HG03095 (cell line): ENCODE measurements at regions not wholly inside any gene's neighbourhood (a gene's known extent, or its start where the extent isn't known, plus 50 kb on each side); places are given as distances from the start of the nearest gene placed in this dataset.
"Not testable (repeated sequence)": the region's sequence is repeated elsewhere in the genome, so short reads cannot be mapped to it uniquely, and the experiment has no call there.

ENCODE experiments used
- ATAC-seq: cut with Tn5 transposase; IDR thresholded peaks from one replicate; pipeline ENCODE4 v1.9.1; 2021; ENCODE audit warnings: moderate library complexity; ENCODE audit not compliant: unreplicated experiment

DNA sequence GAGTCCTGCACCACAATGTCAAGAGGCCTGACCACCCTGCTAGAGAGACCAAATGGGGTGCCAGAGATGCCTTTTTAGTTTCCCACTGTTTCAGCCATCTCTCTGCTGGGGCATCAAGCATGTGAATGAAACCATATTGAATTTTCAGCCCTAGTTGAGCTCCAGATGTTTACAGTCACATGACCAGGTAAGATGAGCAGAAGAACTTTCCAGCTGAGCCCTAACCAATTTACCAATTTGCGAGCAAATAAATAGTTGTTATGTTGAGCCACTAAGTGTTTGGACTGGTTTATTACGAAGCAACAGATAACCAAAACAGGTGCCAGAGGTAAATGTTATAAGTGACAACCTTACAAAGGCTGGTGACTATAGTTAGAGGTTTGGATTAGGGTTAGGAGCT lies 209.1 kb upstream of the CCL2 start:
- no peak for ATAC-seq

GRCh38 chr17:34051046-34051445 lies 204.0 kb upstream of the CCL2 start:
- ATAC-seq, result no peak

- no peak for ATAC-seq
These were observed 200.6 kb upstream of the CCL2 start for GRCh38 chr17:34054495-34054894.

DNA sequence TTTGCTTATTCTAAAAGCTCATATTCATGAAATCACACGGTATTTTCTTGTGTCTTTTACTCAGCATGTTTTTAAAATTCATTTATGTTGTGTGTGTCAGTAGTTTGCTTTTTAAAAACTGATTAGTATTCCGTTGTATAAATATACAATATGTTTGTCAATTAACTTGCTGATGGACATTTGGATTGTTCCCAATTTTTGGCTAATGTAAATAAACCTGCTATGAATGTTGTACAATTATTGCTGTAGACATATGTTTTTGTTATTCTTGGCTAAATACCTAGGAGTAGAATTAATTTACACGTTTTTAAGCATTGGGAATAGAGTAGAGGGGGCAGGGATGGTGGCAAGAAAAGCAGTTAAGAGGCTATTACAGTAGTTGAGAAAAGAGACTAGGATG lies 199.5 kb upstream of the CCL2 start:
- no peak for ATAC-seq

DNA sequence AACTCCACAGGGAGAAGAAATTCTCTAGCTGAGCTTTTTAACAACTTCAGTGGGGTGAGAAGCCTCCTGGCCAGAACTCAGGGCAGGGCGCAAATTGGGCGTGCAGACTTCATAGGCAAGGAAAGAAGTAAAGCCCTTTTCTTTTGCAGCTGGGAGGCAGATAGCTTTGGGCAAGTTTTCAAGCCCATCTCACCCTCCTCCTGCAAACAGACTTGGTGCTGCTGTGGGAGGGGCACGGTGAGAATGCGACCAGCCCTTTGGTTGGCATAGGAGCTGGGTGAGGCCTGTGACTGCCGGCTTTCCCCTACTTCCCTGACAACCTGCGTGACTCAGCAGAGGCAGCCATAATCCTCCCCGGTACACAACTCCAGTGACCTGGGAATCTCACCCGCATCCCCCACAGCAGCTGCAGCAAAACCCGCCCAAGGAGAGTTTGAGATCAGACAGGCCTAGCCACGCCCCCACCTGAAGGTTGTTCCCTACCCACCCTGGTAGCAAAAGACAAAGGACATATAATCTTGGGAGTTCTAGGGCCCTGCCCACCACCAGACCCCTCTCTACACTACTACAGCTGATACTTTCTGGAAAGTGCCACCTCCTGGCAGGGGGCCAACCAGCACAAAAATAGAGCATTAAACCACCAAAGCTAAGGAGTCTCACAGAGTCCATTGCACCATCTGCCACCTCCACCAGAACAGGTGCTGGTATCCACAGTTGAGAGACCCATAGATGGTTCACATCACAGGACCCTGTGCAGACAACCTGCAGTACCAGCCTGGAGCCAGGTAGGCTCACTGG lies 195.5 kb upstream of the CCL2 start:
- no peak for ATAC-seq

GRCh38 chr17:34066528-34066927 lies 188.6 kb upstream of the CCL2 start:
- no peak for ATAC-seq

DNA sequence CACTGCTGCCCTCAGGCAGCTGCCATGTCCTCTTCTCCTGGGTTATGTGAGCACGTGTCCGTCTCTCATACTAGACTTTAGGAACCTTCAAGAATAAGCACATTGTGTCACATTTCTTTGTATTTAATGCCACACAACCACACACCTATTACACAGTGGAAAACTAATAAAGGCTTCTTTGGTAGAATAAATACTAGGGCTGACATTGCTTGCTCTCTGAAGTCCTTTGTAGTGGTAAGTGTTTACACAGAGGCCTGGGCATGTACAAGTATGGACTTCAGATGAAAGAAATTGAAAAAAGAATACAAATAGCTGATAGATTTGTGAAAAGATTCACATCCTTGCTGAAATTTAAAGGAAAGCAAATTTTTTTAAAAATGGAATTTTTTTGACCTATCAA lies 188.1 kb upstream of the CCL2 start:
- ATAC-seq, result no peak

DNA sequence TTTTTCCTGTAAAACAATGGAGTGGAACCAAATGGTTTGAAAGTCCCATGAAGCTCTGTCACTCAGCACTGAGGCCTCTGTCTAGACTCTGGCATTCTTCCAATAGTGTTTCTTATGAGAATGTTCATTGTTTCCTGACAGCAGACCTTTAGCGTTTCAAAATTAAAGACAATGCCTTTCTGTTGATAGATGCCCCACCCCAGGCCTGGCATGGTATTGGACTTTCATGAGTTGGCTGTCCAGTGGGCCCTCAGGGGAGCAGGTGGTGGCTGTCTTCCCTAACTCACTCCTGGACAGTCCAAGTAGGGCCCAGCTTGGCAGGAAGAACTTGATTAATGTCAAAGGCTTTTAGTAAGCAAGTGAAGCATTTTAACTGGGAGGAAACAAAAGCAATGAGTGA lies 186.5 kb upstream of the CCL2 start:
- ATAC-seq, result no peak

GRCh38 chr17:34070712-34071111 lies 184.4 kb upstream of the CCL2 start:
- ATAC-seq, result no peak

GRCh38 chr17:34071886-34072420 lies 183.1 kb upstream of the CCL2 start:
- ATAC-seq, result no peak

DNA sequence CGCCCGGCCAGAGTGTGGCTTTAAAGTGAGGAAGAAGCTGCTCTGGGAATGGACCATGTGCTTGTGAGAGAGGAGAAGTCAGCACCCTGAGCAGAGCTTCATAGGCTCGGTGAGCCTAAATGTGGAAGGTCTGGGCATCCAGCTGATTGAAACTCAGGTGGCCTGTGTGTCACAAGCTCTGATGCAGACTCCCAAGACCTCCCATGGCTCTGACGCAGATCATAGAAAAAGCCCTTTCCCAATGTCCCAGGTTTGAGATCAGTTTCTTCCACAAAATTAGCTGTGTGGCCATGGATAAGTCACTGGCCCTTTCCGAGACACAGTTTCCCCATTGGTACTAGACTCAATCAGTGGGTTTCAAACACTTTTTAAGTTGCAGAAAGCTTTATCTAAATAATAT lies 180.0 kb upstream of the CCL2 start:
- ATAC-seq, result no peak

- ATAC-seq, result no peak
These were observed 178.1 kb upstream of the CCL2 start for GRCh38 chr17:34076743-34077631.

DNA sequence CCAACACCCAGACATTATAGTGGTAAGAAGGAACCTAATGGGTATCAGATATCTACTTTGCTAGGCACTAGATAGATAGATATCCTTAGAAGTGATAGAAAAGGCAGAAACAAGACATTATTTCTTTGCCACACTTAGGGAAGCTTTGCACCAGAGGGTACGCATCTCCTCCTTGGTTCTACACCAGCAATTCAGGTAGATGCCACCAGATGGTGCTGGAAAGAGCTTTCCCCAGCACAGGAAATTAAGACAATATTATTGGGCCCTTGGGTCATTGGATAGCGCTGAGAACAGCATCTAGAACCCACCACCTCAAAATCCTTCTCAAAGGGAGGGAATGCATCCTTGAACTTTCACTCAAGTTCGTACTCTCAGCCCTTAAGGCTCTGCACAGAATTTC lies 173.8 kb upstream of the CCL2 start:
- no peak for ATAC-seq

- ATAC-seq, result no peak
These were observed 172.7 kb upstream of the CCL2 start for GRCh38 chr17:34082404-34082803.

DNA sequence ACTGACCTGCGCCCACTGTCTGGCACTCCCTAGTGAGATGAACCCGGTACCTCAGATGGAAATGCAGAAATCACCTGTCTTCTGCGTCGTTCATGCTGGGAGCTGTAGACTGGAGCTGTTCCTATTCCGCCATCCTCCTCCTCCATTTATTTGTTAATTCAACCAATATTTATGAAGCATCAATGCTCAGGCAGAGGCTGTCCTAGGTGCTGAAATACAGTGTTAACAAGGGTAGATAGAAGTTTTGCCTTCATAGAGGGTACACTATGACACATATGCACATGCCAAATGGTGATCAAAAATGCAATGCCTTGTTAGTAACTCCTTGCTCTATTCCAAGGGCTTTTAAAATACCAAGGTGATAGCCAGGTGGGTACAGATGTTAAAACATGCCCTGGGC lies 166.0 kb upstream of the CCL2 start:
- not testable (repeated sequence) for ATAC-seq

DNA sequence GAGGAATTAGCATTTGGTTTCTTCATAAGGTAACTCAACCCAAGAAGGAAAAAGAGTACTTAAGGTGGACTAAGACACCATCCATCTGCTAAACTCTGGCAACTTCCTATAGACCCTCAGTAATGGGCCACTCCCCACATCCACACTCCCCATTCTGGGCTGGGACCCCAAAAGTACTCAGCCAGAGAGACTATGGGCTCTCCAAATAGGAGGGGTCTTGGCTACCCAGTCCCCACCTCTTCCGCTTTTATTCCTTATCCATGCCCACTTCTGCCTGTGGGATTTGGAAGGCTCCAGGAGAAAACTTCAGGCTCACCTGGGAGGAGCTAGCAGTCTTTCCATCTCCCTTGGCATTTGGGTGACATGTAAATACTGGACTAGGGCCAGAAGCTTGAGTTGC lies 164.5 kb upstream of the CCL2 start:
- ATAC-seq, result no peak

DNA sequence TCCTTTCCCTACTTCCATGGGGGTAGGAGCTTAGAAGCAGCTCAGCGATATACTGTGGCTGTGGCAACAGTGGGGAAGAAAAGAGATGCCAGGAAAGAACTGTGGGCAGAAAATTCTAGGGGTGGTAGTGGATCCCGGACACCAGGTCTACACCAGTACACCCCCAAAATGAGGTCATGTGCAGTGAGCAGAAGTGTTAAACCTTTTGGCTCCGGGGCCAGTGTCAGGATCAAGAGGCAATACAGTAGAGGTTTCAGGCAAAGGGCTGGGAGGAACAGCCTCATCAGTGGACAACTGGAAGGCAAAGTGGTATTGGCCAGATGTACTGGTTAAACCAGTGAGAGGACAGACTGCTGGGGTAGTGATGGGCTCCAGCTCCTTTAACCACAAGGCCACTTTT lies 163.1 kb upstream of the CCL2 start:
- ATAC-seq, result no peak

- no peak for ATAC-seq
These were observed 160.0 kb upstream of the CCL2 start for GRCh38 chr17:34095106-34095505.

- ATAC-seq, result no peak
These were observed 156.4 kb upstream of the CCL2 start for GRCh38 chr17:34098699-34099098.

- no peak for ATAC-seq
These were observed 155.1 kb upstream of the CCL2 start for GRCh38 chr17:34099859-34100515.

DNA sequence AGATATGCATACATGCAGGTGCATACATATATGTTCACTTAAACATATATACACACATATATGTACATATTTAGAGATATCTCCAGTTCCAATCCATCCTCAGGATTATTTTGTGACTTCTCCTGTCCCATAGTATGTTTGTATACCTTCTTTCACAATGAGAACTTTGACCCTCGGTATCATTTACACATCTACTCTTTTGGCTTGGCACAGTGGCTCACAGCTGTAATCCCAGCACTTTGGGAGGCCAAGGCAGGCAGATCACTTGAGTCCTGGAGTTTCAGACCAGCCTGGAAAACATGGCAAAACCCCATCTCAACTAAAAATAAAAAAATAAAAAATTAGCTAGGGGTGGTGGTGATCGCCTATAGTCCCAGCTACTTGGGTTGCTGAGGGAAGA lies 148.1 kb upstream of the CCL2 start:
- no peak for ATAC-seq
